A549 (cell line): ENCODE measurements at regions not wholly inside any gene's neighbourhood (a gene's known extent, or its start where the extent isn't known, plus 50 kb on each side); places are given as distances from the start of the nearest gene placed in this dataset.

Source experiments
- ATAC-seq, 2 experiments: fragments of 200-7000 bp in 1 of 2; fragments of >200 bp in 1 of 2; cut with Nextera tagmentation in 1 of 2; cut with Tn5 transposase in 1 of 2; 3 replicates each; pipeline versions ENCODE4 v1.8.0 to v1.9.1; 2018 to 2020; ENCODE audit warnings: mild to moderate bottlenecking in 1 of 2, moderate library complexity in 1 of 2
- CTCF ChIA-PET: fragments of 300-600 bp; sonication (Branson Sonifier 250); formaldehyde crosslinking; extraction: SDS; loops from one replicate; lab custom pipeline; 2021; ENCODE audit warnings: antibody characterized with exemption, inconsistent platforms; lab: Yijun Ruan, JAX
- POLR2A ChIA-PET: fragments of 350-600 bp; formaldehyde crosslinking; extraction: SDS; loops from one replicate; lab custom pipeline; 2021; ENCODE audit warnings: antibody characterized with exemption, inconsistent platforms; lab: Yijun Ruan, JAX
- DNase-seq, 2 experiments: peaks; one replicate each; pipeline versions ENCODE4 v3.0.0 to v3.0.0-alpha.2; 2011 to 2016; ENCODE audit warnings: low read depth in 1 of 2, low spot score in 1 of 2
- FAIRE-seq: peaks from 2 replicates; lab custom pipeline; 2011; peaks lifted over from hg19 to GRCh38; lab: Jason Lieb, UNC
- H3K27ac ChIP-seq, 2 experiments: fragments of >200 bp; sonication (Bioruptor Twin); formaldehyde crosslinking; 3 replicates each; pipeline ENCODE4 v1.5.1; 2016 to 2017
- H3K4me1 ChIP-seq: fragments of >200 bp; sonication (Bioruptor Twin); formaldehyde crosslinking; 3 replicates; pipeline ENCODE4 v1.6.1; 2016
- H3K4me2 ChIP-seq: fragments of >200 bp; sonication (Bioruptor Twin); formaldehyde crosslinking; 3 replicates; pipeline ENCODE4 v1.6.1; 2016
- H3K4me3 ChIP-seq: fragments of >200 bp; sonication (Bioruptor Twin); formaldehyde crosslinking; 3 replicates; pipeline ENCODE4 v1.5.1; 2016
- H3K9me3 ChIP-seq: fragments of >200 bp; sonication (Bioruptor Twin); formaldehyde crosslinking; 3 replicates; pipeline ENCODE4 v1.6.1; 2016
- BCL3 ChIP-seq: fragments of >200 bp; sonication (Bioruptor Twin); formaldehyde crosslinking; IDR thresholded peaks from 3 replicates; pipeline ENCODE4 v1.6.1; 2016
- CBX2 ChIP-seq: fragments of 200-600 bp; sonication (generic); IDR thresholded peaks from 2 replicates; pipeline ENCODE4 v1.6.1; 2016; ENCODE audit warnings: low read depth, mild to moderate bottlenecking, borderline replicate concordance
- CBX8 ChIP-seq: fragments of 200-600 bp; sonication (generic); IDR thresholded peaks from 2 replicates; pipeline ENCODE4 v1.6.1; 2016
- CHD4 ChIP-seq: fragments of 200-600 bp; sonication (generic); IDR thresholded peaks from 2 replicates; pipeline ENCODE4 v1.6.1; 2016; ENCODE audit warnings: antibody characterized with exemption, mild to moderate bottlenecking, borderline replicate concordance
- CTCF ChIP-seq: fragments of >200 bp; sonication (Bioruptor Twin); formaldehyde crosslinking; IDR thresholded peaks from 3 replicates; pipeline ENCODE4 v1.5.1; 2016
- E2F6 ChIP-seq: IDR thresholded peaks from 2 replicates; pipeline ENCODE4 v1.6.1; 2012; ENCODE audit warnings: low read depth, borderline replicate concordance
- FOXS1 ChIP-seq: fragments of 250-450 bp; sonication (Bioruptor Pico); IDR thresholded peaks from 2 replicates; pipeline ENCODE4 v1.5.0; 2020; ENCODE audit warnings: mild to moderate bottlenecking, moderate library complexity
- HDAC2 ChIP-seq: fragments of 200-600 bp; sonication (generic); IDR thresholded peaks from 2 replicates; pipeline ENCODE4 v1.6.1; 2016
- HEYL ChIP-seq: fragments of 250-450 bp; sonication (Bioruptor Pico); IDR thresholded peaks from 2 replicates; pipeline ENCODE4 v1.8.0; 2021; ENCODE audit warnings: mild to moderate bottlenecking, moderate library complexity
- HMGXB4 ChIP-seq: fragments of 250-450 bp; sonication (Bioruptor Pico); IDR thresholded peaks from 2 replicates; pipeline ENCODE4 v1.5.0; 2021; ENCODE audit warnings: mild to moderate bottlenecking, moderate library complexity, borderline replicate concordance
- HOXA7 ChIP-seq: fragments of 250-450 bp; sonication (Bioruptor Pico); IDR thresholded peaks from 2 replicates; pipeline ENCODE4 v1.5.0; 2020; ENCODE audit warnings: mild to moderate bottlenecking, moderate library complexity
- HOXB5 ChIP-seq: fragments of 250-450 bp; sonication (Bioruptor Pico); IDR thresholded peaks from 2 replicates; pipeline ENCODE4 v1.5.0; 2020; ENCODE audit warnings: mild to moderate bottlenecking, moderate library complexity
- KDM5A ChIP-seq: fragments of 200-600 bp; sonication (generic); IDR thresholded peaks from 2 replicates; pipeline ENCODE4 v1.6.1; 2016; ENCODE audit warnings: antibody characterized with exemption, mild to moderate bottlenecking
- MAFK ChIP-seq: fragments of 450-650 bp; IDR thresholded peaks from 2 replicates; pipeline ENCODE4 v1.6.1; 2014; ENCODE audit not compliant: partially characterized antibody
- MAX ChIP-seq: IDR thresholded peaks from 2 replicates; pipeline ENCODE4 v1.6.1; 2012
- MAZ ChIP-seq: fragments of 150-350 bp; IDR thresholded peaks from 2 replicates; pipeline ENCODE4 v1.6.1; 2014; ENCODE audit warnings: antibody characterized with exemption, low read depth, low read length, borderline replicate concordance
- MYC ChIP-seq: IDR thresholded peaks from 2 replicates; pipeline ENCODE4 v1.6.1; 2012; ENCODE audit warnings: mild to moderate bottlenecking, inconsistent platforms, low read length, improper control_type of control experiment, borderline replicate concordance
- NR3C1 ChIP-seq: fragments of >200 bp; sonication (Bioruptor Twin); formaldehyde crosslinking; IDR thresholded peaks from 3 replicates; pipeline ENCODE4 v1.6.1; 2017
- PHF8 ChIP-seq: fragments of 200-600 bp; sonication (generic); IDR thresholded peaks from 2 replicates; pipeline ENCODE4 v1.6.1; 2016; ENCODE audit warnings: low read depth, mild to moderate bottlenecking, antibody characterized with exemption, moderate library complexity, borderline replicate concordance
- POLR2A ChIP-seq: IDR thresholded peaks from 2 replicates; pipeline ENCODE4 v1.6.1; 2012; ENCODE audit warnings: mild to moderate bottlenecking, low read length
- POLR2AphosphoS2 ChIP-seq: conservative IDR thresholded peaks from 2 replicates; pipeline ENCODE4 v1.6.1; 2012; ENCODE audit warnings: low read length, improper control_type of control experiment, inconsistent platforms
- RARB ChIP-seq: fragments of 250-450 bp; sonication (Bioruptor Pico); IDR thresholded peaks from 2 replicates; pipeline ENCODE4 v1.8.0; 2021; ENCODE audit warnings: mild to moderate bottlenecking, moderate library complexity
- RCOR1 ChIP-seq: fragments of 150-350 bp; IDR thresholded peaks from 2 replicates; pipeline ENCODE4 v1.6.1; 2014; ENCODE audit warnings: antibody characterized with exemption, low read length, low read depth
- RNF2 ChIP-seq: fragments of 200-600 bp; sonication (generic); IDR thresholded peaks from 2 replicates; pipeline ENCODE4 v1.6.1; 2016; ENCODE audit warnings: low read depth, mild to moderate bottlenecking, antibody characterized with exemption, moderate library complexity, borderline replicate concordance
- TFCP2L1 ChIP-seq: fragments of 250-450 bp; sonication (Bioruptor Pico); IDR thresholded peaks from 2 replicates; pipeline ENCODE4 v1.5.0; 2021; ENCODE audit warnings: mild to moderate bottlenecking
- USF2 ChIP-seq: fragments of 450-650 bp; IDR thresholded peaks from 2 replicates; pipeline ENCODE4 v1.6.1; 2014; ENCODE audit warnings: antibody characterized with exemption
- ZC3H11A ChIP-seq: fragments of 450-650 bp; IDR thresholded peaks from 2 replicates; pipeline ENCODE4 v1.6.1; 2014; ENCODE audit warnings: antibody characterized with exemption, mild to moderate bottlenecking
- ZNF302 ChIP-seq: fragments of 250-450 bp; sonication (Bioruptor Pico); IDR thresholded peaks from 2 replicates; pipeline ENCODE4 v1.9.0; 2021; ENCODE audit warnings: inconsistent platforms, mild to moderate bottlenecking, moderate library complexity
- WGBS: methylation state at CpG from one replicate; pipeline ENCODE4 v1.1.6; 2017; ENCODE audit errors: missing lambda C conversion rate; 5-methylcytosine and 5-hydroxymethylcytosine counted together

- ChIA-PET POLR2A (interaction anchor here (0.8 to 1.6 kb wide), 2 partner anchors 9 to 13 kb away, joined by 4 read pairs; no protein-coding TSS in a partner anchor), CTCF (interaction anchor here (1.0 to 1.7 kb wide), 2 partner anchors 10 to 202 kb away, joined by 3 to 5 read pairs; no protein-coding TSS in a partner anchor)
- DNase-seq (no peak), FAIRE-seq (no peak), ATAC-seq (peak; percentile 33 to 37; a peak in 5 of 6 replicates)
- Histone ChIP-seq H3K27ac (peak overlapping the region; percentile 36 to 76; a peak in 5 of 6 replicates), H3K4me3 (no peak overlapping the region), H3K4me1 (peaks cover 39% of the 10 kb centered on the region), H3K9me3 (no peaks in the 10 kb centered on the region), H3K4me2 (0 out of 3 replicates have a peak overlapping the region, but pooled peaks have one; percentile 0)
- TF ChIP-seq MAZ (no peak), MAX (0 out of 2 replicates have a peak, but pooled peaks have one; percentile 36)
- WGBS: 81% methylated on average over 15 of the region's 15 CpGs
Observed at GRCh38 chr14:101462726-101463565, 98.3 kb upstream of the DIO3 start.

GRCh38 chr14:101463566-101464171, 97.6 kb upstream of the DIO3 start:
- POLR2A ChIA-PET: interaction anchor here (0.7 to 1.6 kb wide), 3 partner anchors 12 to 14 kb away, joined by 3 to 5 read pairs (median 4); no protein-coding TSS in a partner anchor
- WGBS: 100% methylated on average over 1 of the region's 1 CpG
- no peaks in the 10 kb centered on the region for H3K9me3 ChIP-seq
- CTCF ChIA-PET: interaction anchor here (0.8 to 1.0 kb wide), 2 partner anchors 10 to 13 kb away, joined by 3 read pairs; no protein-coding TSS in a partner anchor
- peak overlapping the region; percentile 36 to 76; a peak in 5 of 6 replicates for H3K27ac ChIP-seq
- DNase-seq (no peak), ATAC-seq (peak in 1 of 2 experiments; percentile 10; a peak in 2 of 6 replicates), FAIRE-seq (peak; percentile 43)
- H3K4me1 ChIP-seq: peaks cover 39% of the 10 kb centered on the region
- H3K4me3 ChIP-seq: no peak overlapping the region
- 0 out of 3 replicates have a peak overlapping the region, but pooled peaks have one; percentile 0 for H3K4me2 ChIP-seq
- TF ChIP-seq KDM5A: no peak
- no peak for TF ChIP-seq HDAC2
- no peak for TF ChIP-seq CHD4
- TF ChIP-seq MYC: no peak
- no peak for TF ChIP-seq MAFK
- no peak for TF ChIP-seq MAX
- no peak for TF ChIP-seq NR3C1
- TF ChIP-seq USF2: no peak
- no peak for TF ChIP-seq ZC3H11A
- TF ChIP-seq PHF8: no peak
- peak; percentile 7; the same call in 1 of the 2 replicates for TF ChIP-seq POLR2A
- TF ChIP-seq FOXS1 (CRISPR knock-in tag): no peak
- no peak for TF ChIP-seq RNF2
- no peak for TF ChIP-seq HEYL
- TF ChIP-seq CBX2: no peak
- no peak for TF ChIP-seq E2F6
- TF ChIP-seq POLR2AphosphoS2: no peak; the same call in 1 of the 2 replicates
- no peak for TF ChIP-seq HOXA7 (CRISPR knock-in tag)
- no peak for TF ChIP-seq HOXB5 (CRISPR knock-in tag)
- no peak for TF ChIP-seq ZNF302 (CRISPR knock-in tag)
- no peak for TF ChIP-seq CBX8
- TF ChIP-seq BCL3: no peak
- no peak for TF ChIP-seq RCOR1
- TF ChIP-seq HMGXB4 (CRISPR knock-in tag): no peak
- TF ChIP-seq CTCF: no peak
- TF ChIP-seq MAZ: no peak
- TF ChIP-seq TFCP2L1 (CRISPR knock-in tag): 0 out of 2 replicates have a peak, but pooled peaks have one; percentile 71
- peak; percentile 37; the same call in 1 of the 2 replicates for TF ChIP-seq RARB (CRISPR knock-in tag)
